GM23248 (cell line): ENCODE measurements at regions not wholly inside any gene's neighbourhood (a gene's known extent, or its start where the extent isn't known, plus 50 kb on each side); places are given as distances from the start of the nearest gene placed in this dataset.
A peak's percentile ranks its signal among the peaks of the same experiment; 100 is the strongest.

ENCODE experiments used
- EZH2 ChIP-seq: fragments of 200-600 bp; sonication (generic); IDR thresholded peaks from 2 replicates; pipeline ENCODE4 v1.6.1; 2018; ENCODE audit warnings: antibody characterized with exemption, mild to moderate bottlenecking; ENCODE audit not compliant: insufficient read depth, poor library complexity, severe bottlenecking
- EZH2phosphoT487 ChIP-seq: fragments of 200-600 bp; sonication (generic); IDR thresholded peaks from 2 replicates; pipeline ENCODE4 v1.6.1; 2018; ENCODE audit warnings: antibody characterized with exemption, moderate library complexity, mild to moderate bottlenecking, low read depth; ENCODE audit not compliant: insufficient read depth

GRCh38 chr12:5102261-5102789 lies 58.6 kb downstream of the KCNA5 start:
- TF ChIP-seq EZH2, result no peak
- peak; percentile 78; the same call in 1 of the 2 replicates for TF ChIP-seq EZH2phosphoT487
